ENCODE measurements at regions not wholly inside any gene's neighbourhood (a gene's known extent, or its start where the extent isn't known, plus 50 kb on each side); places are given as distances from the start of the nearest gene placed in this dataset.
"Not testable (repeated sequence)": the region's sequence is repeated elsewhere in the genome, so short reads cannot be mapped to it uniquely, and the experiment has no call there.

- in situ Hi-C loops (cut with MboI; ENCODE audit: low sequenced_read_pairs), result no loop called here
Observed at GRCh38 chr6:156613996-156614395, 163.2 kb upstream of the ARID1B start.

GRCh38 chr6:156612361-156612760 lies 164.8 kb upstream of the ARID1B start:
- in situ Hi-C loops (cut with MboI; ENCODE audit: low sequenced_read_pairs), result no loop called here

GRCh38 chr6:156602066-156602385 lies 175.2 kb upstream of the ARID1B start:
- in situ Hi-C loops (cut with MboI; ENCODE audit: low sequenced_read_pairs), result no loop called here

- in situ Hi-C loops (cut with MboI; ENCODE audit: low sequenced_read_pairs), result no loop called here
Observed at GRCh38 chr6:156601152-156602065, 175.8 kb upstream of the ARID1B start.

GRCh38 chr6:156600678-156601077 lies 176.5 kb upstream of the ARID1B start:
- in situ Hi-C loops (cut with MboI; ENCODE audit: low sequenced_read_pairs), result no loop called here

- in situ Hi-C loops (cut with MboI; ENCODE audit: low sequenced_read_pairs), result no loop called here
Observed at GRCh38 chr6:156599978-156600590, 177.1 kb upstream of the ARID1B start.

GRCh38 chr6:156599366-156599765 lies 177.8 kb upstream of the ARID1B start:
- in situ Hi-C loops (cut with MboI; ENCODE audit: low sequenced_read_pairs), result no loop called here

- in situ Hi-C loops (cut with MboI; ENCODE audit: low sequenced_read_pairs), result no loop called here
Observed at GRCh38 chr6:156598855-156599180, 178.4 kb upstream of the ARID1B start.

GRCh38 chr6:156598071-156598854 lies 178.9 kb upstream of the ARID1B start:
- in situ Hi-C loops (cut with MboI; ENCODE audit: low sequenced_read_pairs), result no loop called here

- in situ Hi-C loops (cut with MboI; ENCODE audit: low sequenced_read_pairs), result no loop called here
Observed at GRCh38 chr6:156597095-156597494, 180.1 kb upstream of the ARID1B start.

GRCh38 chr6:156595476-156595875 lies 181.7 kb upstream of the ARID1B start:
- in situ Hi-C loops (cut with MboI; ENCODE audit: low sequenced_read_pairs), result no loop called here

GRCh38 chr6:156593893-156594292 lies 183.3 kb upstream of the ARID1B start:
- in situ Hi-C loops (cut with MboI; ENCODE audit: low sequenced_read_pairs), result no loop called here

GRCh38 chr6:156593127-156593526 lies 184.1 kb upstream of the ARID1B start:
- in situ Hi-C loops (cut with MboI; ENCODE audit: low sequenced_read_pairs), result no loop called here

- in situ Hi-C loops (cut with MboI; ENCODE audit: low sequenced_read_pairs), result no loop called here
Observed at GRCh38 chr6:156590482-156590881, 186.7 kb upstream of the ARID1B start.

GRCh38 chr6:156589281-156589680 lies 187.9 kb upstream of the ARID1B start:
- in situ Hi-C loops (cut with MboI; ENCODE audit: low sequenced_read_pairs), result no loop called here

GRCh38 chr6:156587751-156588301 lies 189.4 kb upstream of the ARID1B start:
- in situ Hi-C loops (cut with MboI; ENCODE audit: low sequenced_read_pairs), result no loop called here

- in situ Hi-C loops (cut with MboI; ENCODE audit: low sequenced_read_pairs), result no loop called here
Observed at GRCh38 chr6:156587071-156587470, 190.1 kb upstream of the ARID1B start.

- in situ Hi-C loops (cut with MboI; ENCODE audit: low sequenced_read_pairs), result no loop called here
Observed at GRCh38 chr6:156585859-156586258, 191.3 kb upstream of the ARID1B start.

- in situ Hi-C loops (cut with MboI; ENCODE audit: low sequenced_read_pairs), result not testable (repeated sequence)
Observed at GRCh38 chr6:156584121-156584520, 193.1 kb upstream of the ARID1B start.

GRCh38 chr6:156583083-156583482 lies 194.1 kb upstream of the ARID1B start:
- in situ Hi-C loops (cut with MboI; ENCODE audit: low sequenced_read_pairs), result no loop called here

- in situ Hi-C loops (cut with MboI; ENCODE audit: low sequenced_read_pairs), result no loop called here
Observed at GRCh38 chr6:156582509-156582992, 194.6 kb upstream of the ARID1B start.
